Mammary epithelial cell (primary cell): ENCODE measurements at regions not wholly inside any gene's neighbourhood (a gene's known extent, or its start where the extent isn't known, plus 50 kb on each side); places are given as distances from the start of the nearest gene placed in this dataset.

Experiments
- EZH2 ChIP-seq: IDR thresholded peaks from 2 replicates; pipeline ENCODE4 v1.6.1; 2012; ENCODE audit warnings: low read length, inconsistent platforms, borderline replicate concordance
- TF ChIP-seq, protein P1 (sequence below), 2 donors: IDR thresholded peaks in 1 of 2; conservative IDR thresholded peaks in 1 of 2; 2 replicates each; pipeline ENCODE4 v1.5.1; 2011 to 2012; ENCODE audit warnings: inconsistent platforms in 2 of 2, low read length in 2 of 2, mild to moderate bottlenecking in 2 of 2, control low read depth in 1 of 2, low read depth in 1 of 2; ENCODE audit not compliant: insufficient read depth in 1 of 2; ENCODE audit errors: extremely low read depth in 1 of 2

DNA sequence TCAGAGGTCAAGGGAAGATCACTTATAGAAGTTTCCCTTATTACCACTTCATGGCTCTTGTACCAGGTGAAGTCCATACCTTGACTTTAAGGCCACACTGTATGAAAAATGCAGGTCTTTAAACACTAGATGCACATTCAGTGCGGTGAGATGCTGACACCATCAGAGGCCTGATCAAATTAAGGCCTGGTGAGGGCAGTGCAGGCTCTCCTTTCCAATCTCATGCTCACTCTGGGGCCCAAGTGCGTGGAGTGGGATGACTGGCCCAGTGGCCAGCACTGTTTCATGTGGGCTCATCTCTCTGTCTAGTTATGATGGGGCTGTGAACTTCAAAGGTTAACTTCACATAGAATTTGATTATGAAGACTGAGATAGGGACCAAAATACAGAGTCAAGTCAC, 281.1 kb downstream of the SLC4A3 start:
- TF ChIP-seq EZH2, result no peak
- TF ChIP-seq, protein P1, sequence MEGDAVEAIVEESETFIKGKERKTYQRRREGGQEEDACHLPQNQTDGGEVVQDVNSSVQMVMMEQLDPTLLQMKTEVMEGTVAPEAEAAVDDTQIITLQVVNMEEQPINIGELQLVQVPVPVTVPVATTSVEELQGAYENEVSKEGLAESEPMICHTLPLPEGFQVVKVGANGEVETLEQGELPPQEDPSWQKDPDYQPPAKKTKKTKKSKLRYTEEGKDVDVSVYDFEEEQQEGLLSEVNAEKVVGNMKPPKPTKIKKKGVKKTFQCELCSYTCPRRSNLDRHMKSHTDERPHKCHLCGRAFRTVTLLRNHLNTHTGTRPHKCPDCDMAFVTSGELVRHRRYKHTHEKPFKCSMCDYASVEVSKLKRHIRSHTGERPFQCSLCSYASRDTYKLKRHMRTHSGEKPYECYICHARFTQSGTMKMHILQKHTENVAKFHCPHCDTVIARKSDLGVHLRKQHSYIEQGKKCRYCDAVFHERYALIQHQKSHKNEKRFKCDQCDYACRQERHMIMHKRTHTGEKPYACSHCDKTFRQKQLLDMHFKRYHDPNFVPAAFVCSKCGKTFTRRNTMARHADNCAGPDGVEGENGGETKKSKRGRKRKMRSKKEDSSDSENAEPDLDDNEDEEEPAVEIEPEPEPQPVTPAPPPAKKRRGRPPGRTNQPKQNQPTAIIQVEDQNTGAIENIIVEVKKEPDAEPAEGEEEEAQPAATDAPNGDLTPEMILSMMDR (conservative IDR thresholded peaks at IDR 0.05 in 1 of 2, IDR thresholded peaks at IDR 0.05 in 1 of 2; ENCODE audit: extremely low read depth in 1 of 2, insufficient read depth in 1 of 2, low read depth in 1 of 2, low read length in 2 of 2), result no peak
